ENCODE measurements at regions not wholly inside any gene's neighbourhood (a gene's known extent, or its start where the extent isn't known, plus 50 kb on each side); places are given as distances from the start of the nearest gene placed in this dataset.

GRCh38 chr3:82773207-82773606, 1011.8 kb upstream of the GBE1 start:
- no peaks in the 10 kb centered on the region for H3K36me3 ChIP-seq (ENCODE audit: control insufficient read depth in 2 of 2, insufficient read depth in 2 of 2, low read length in 1 of 2)
- no peak for DNase-seq (ENCODE audit: low read depth in 6 of 9, low spot score in 9 of 9)
- H3K27ac ChIP-seq (ENCODE audit: low read depth in 1 of 2, low read length in 1 of 2) = no peak overlapping the region
- no peaks in the 10 kb centered on the region for H3K4me1 ChIP-seq (ENCODE audit: control insufficient read depth in 2 of 2, insufficient read depth in 2 of 2, low read length in 2 of 2)
- peaks cover 0 to 5% of the 10 kb centered on the region in 2 donors for H3K9me3 ChIP-seq (ENCODE audit: control insufficient read depth in 2 of 2, insufficient read depth in 1 of 2, low read length in 1 of 2)
- H3K4me3 ChIP-seq (ENCODE audit: low read length in 2 of 2) = no peak overlapping the region
- 92% methylated on average over 4 of the region's 4 CpGs for WGBS
- H3K27me3 ChIP-seq (ENCODE audit: control insufficient read depth in 2 of 2, insufficient read depth in 1 of 2, low read length in 1 of 2) = no peaks in the 10 kb centered on the region

- Histone ChIP-seq H3K9me3 (ENCODE audit: control insufficient read depth in 2 of 2, insufficient read depth in 1 of 2, low read length in 1 of 2) (no peaks in the 10 kb centered on the region), H3K36me3 (ENCODE audit: control insufficient read depth in 2 of 2, insufficient read depth in 2 of 2, low read length in 1 of 2) (no peaks in the 10 kb centered on the region), H3K27me3 (ENCODE audit: control insufficient read depth in 2 of 2, insufficient read depth in 1 of 2, low read length in 1 of 2) (no peaks in the 10 kb centered on the region), H3K4me1 (ENCODE audit: control insufficient read depth in 2 of 2, insufficient read depth in 2 of 2, low read length in 2 of 2) (no peaks in the 10 kb centered on the region), H3K27ac (ENCODE audit: low read depth in 1 of 2, low read length in 1 of 2) (no peak overlapping the region), H3K4me3 (ENCODE audit: low read length in 2 of 2) (no peak overlapping the region)
- 96% methylated on average over 1 of the region's 1 CpG for WGBS
- no peak for DNase-seq (ENCODE audit: low read depth in 6 of 9, low spot score in 9 of 9)
Measured at GRCh38 chr3:82764521-82764920, 1003.1 kb upstream of the GBE1 start.

- no peaks in the 10 kb centered on the region for H3K4me1 ChIP-seq (ENCODE audit: control insufficient read depth in 2 of 2, insufficient read depth in 2 of 2, low read length in 2 of 2)
- H3K4me3 ChIP-seq (ENCODE audit: low read length in 2 of 2) = no peak overlapping the region
- peaks cover under 1 to 1% of the 10 kb centered on the region in 2 donors for H3K9me3 ChIP-seq (ENCODE audit: control insufficient read depth in 2 of 2, insufficient read depth in 1 of 2, low read length in 1 of 2)
- H3K27ac ChIP-seq (ENCODE audit: low read depth in 1 of 2, low read length in 1 of 2) = no peak overlapping the region
- 85% methylated on average over 1 of the region's 1 CpG for WGBS
- H3K27me3 ChIP-seq (ENCODE audit: control insufficient read depth in 2 of 2, insufficient read depth in 1 of 2, low read length in 1 of 2) = no peaks in the 10 kb centered on the region
- no peak for DNase-seq (ENCODE audit: low read depth in 6 of 9, low spot score in 9 of 9)
- H3K36me3 ChIP-seq (ENCODE audit: control insufficient read depth in 2 of 2, insufficient read depth in 2 of 2, low read length in 1 of 2) = no peaks in the 10 kb centered on the region
Measured at GRCh38 chr3:82761858-82762257, 1000.4 kb upstream of the GBE1 start.

- Histone ChIP-seq H3K27me3 (ENCODE audit: control insufficient read depth in 2 of 2, insufficient read depth in 1 of 2, low read length in 1 of 2) (no peaks in the 10 kb centered on the region), H3K4me3 (ENCODE audit: low read length in 2 of 2) (no peak overlapping the region), H3K27ac (ENCODE audit: low read depth in 1 of 2, low read length in 1 of 2) (no peak overlapping the region), H3K9me3 (ENCODE audit: control insufficient read depth in 2 of 2, insufficient read depth in 1 of 2, low read length in 1 of 2) (peaks cover 0 to 4% of the 10 kb centered on the region in 2 donors), H3K36me3 (ENCODE audit: control insufficient read depth in 2 of 2, insufficient read depth in 2 of 2, low read length in 1 of 2) (no peaks in the 10 kb centered on the region), H3K4me1 (ENCODE audit: control insufficient read depth in 2 of 2, insufficient read depth in 2 of 2, low read length in 2 of 2) (no peaks in the 10 kb centered on the region)
- WGBS = 40% methylated on average over 1 of the region's 1 CpG
- no peak for DNase-seq (ENCODE audit: low read depth in 6 of 9, low spot score in 9 of 9)
Measured at GRCh38 chr3:82745544-82745943, 984.1 kb upstream of the GBE1 start.

GRCh38 chr3:82743196-82743595, 981.8 kb upstream of the GBE1 start:
- H3K36me3 ChIP-seq (ENCODE audit: control insufficient read depth in 2 of 2, insufficient read depth in 2 of 2, low read length in 1 of 2) = no peaks in the 10 kb centered on the region
- H3K27ac ChIP-seq (ENCODE audit: low read depth in 1 of 2, low read length in 1 of 2) = no peak overlapping the region
- no peaks in the 10 kb centered on the region for H3K27me3 ChIP-seq (ENCODE audit: control insufficient read depth in 2 of 2, insufficient read depth in 1 of 2, low read length in 1 of 2)
- H3K4me1 ChIP-seq (ENCODE audit: control insufficient read depth in 2 of 2, insufficient read depth in 2 of 2, low read length in 2 of 2) = no peaks in the 10 kb centered on the region
- H3K9me3 ChIP-seq (ENCODE audit: control insufficient read depth in 2 of 2, insufficient read depth in 1 of 2, low read length in 1 of 2) = peaks cover 0 to 4% of the 10 kb centered on the region in 2 donors
- 96% methylated on average over 5 of the region's 5 CpGs for WGBS
- no peak overlapping the region for H3K4me3 ChIP-seq (ENCODE audit: low read length in 2 of 2)
- no peak for DNase-seq (ENCODE audit: low read depth in 6 of 9, low spot score in 9 of 9)

- 96% methylated on average over 2 of the region's 2 CpGs for WGBS
- no peak overlapping the region for H3K27ac ChIP-seq (ENCODE audit: low read depth in 1 of 2, low read length in 1 of 2)
- no peaks in the 10 kb centered on the region for H3K27me3 ChIP-seq (ENCODE audit: control insufficient read depth in 2 of 2, insufficient read depth in 1 of 2, low read length in 1 of 2)
- no peak overlapping the region for H3K4me3 ChIP-seq (ENCODE audit: low read length in 2 of 2)
- peaks cover 0 to 4% of the 10 kb centered on the region in 2 donors for H3K9me3 ChIP-seq (ENCODE audit: control insufficient read depth in 2 of 2, insufficient read depth in 1 of 2, low read length in 1 of 2)
- no peaks in the 10 kb centered on the region for H3K4me1 ChIP-seq (ENCODE audit: control insufficient read depth in 2 of 2, insufficient read depth in 2 of 2, low read length in 2 of 2)
- H3K36me3 ChIP-seq (ENCODE audit: control insufficient read depth in 2 of 2, insufficient read depth in 2 of 2, low read length in 1 of 2) = no peaks in the 10 kb centered on the region
- no peak for DNase-seq (ENCODE audit: low read depth in 6 of 9, low spot score in 9 of 9)
Measured at GRCh38 chr3:82741346-82741745, 979.9 kb upstream of the GBE1 start.

GRCh38 chr3:82739390-82739789, 977.9 kb upstream of the GBE1 start:
- H3K4me3 ChIP-seq (ENCODE audit: low read length in 2 of 2) = no peak overlapping the region
- H3K27me3 ChIP-seq (ENCODE audit: control insufficient read depth in 2 of 2, insufficient read depth in 1 of 2, low read length in 1 of 2) = no peaks in the 10 kb centered on the region
- no peak for DNase-seq (ENCODE audit: low read depth in 6 of 9, low spot score in 9 of 9)
- WGBS = 90% methylated on average over 1 of the region's 1 CpG
- no peaks in the 10 kb centered on the region for H3K4me1 ChIP-seq (ENCODE audit: control insufficient read depth in 2 of 2, insufficient read depth in 2 of 2, low read length in 2 of 2)
- H3K9me3 ChIP-seq (ENCODE audit: control insufficient read depth in 2 of 2, insufficient read depth in 1 of 2, low read length in 1 of 2) = peaks cover 0 to 4% of the 10 kb centered on the region in 2 donors
- H3K27ac ChIP-seq (ENCODE audit: low read depth in 1 of 2, low read length in 1 of 2) = no peak overlapping the region
- no peaks in the 10 kb centered on the region for H3K36me3 ChIP-seq (ENCODE audit: control insufficient read depth in 2 of 2, insufficient read depth in 2 of 2, low read length in 1 of 2)

GRCh38 chr3:82736696-82737277, 975.3 kb upstream of the GBE1 start:
- H3K4me1 ChIP-seq (ENCODE audit: control insufficient read depth in 2 of 2, insufficient read depth in 2 of 2, low read length in 2 of 2) = no peaks in the 10 kb centered on the region
- H3K4me3 ChIP-seq (ENCODE audit: low read length in 2 of 2) = no peak overlapping the region
- no peaks in the 10 kb centered on the region for H3K36me3 ChIP-seq (ENCODE audit: control insufficient read depth in 2 of 2, insufficient read depth in 2 of 2, low read length in 1 of 2)
- no peak overlapping the region for H3K27ac ChIP-seq (ENCODE audit: low read depth in 1 of 2, low read length in 1 of 2)
- H3K27me3 ChIP-seq (ENCODE audit: control insufficient read depth in 2 of 2, insufficient read depth in 1 of 2, low read length in 1 of 2) = no peaks in the 10 kb centered on the region
- DNase-seq (ENCODE audit: low read depth in 6 of 9, low spot score in 9 of 9) = no peak
- no peaks in the 10 kb centered on the region for H3K9me3 ChIP-seq (ENCODE audit: control insufficient read depth in 2 of 2, insufficient read depth in 1 of 2, low read length in 1 of 2)
- WGBS = 53% methylated on average over 5 of the region's 5 CpGs

GRCh38 chr3:82715091-82715856, 953.8 kb upstream of the GBE1 start:
- Histone ChIP-seq H3K9me3 (ENCODE audit: control insufficient read depth in 2 of 2, insufficient read depth in 1 of 2, low read length in 1 of 2) (peaks cover 2 to 7% of the 10 kb centered on the region in 2 donors), H3K27ac (ENCODE audit: low read depth in 1 of 2, low read length in 1 of 2) (no peak overlapping the region), H3K36me3 (ENCODE audit: control insufficient read depth in 2 of 2, insufficient read depth in 2 of 2, low read length in 1 of 2) (no peaks in the 10 kb centered on the region), H3K4me1 (ENCODE audit: control insufficient read depth in 2 of 2, insufficient read depth in 2 of 2, low read length in 2 of 2) (no peaks in the 10 kb centered on the region), H3K27me3 (ENCODE audit: control insufficient read depth in 2 of 2, insufficient read depth in 1 of 2, low read length in 1 of 2) (no peaks in the 10 kb centered on the region), H3K4me3 (ENCODE audit: low read length in 2 of 2) (no peak overlapping the region)
- 96% methylated on average over 53 of the region's 53 CpGs for WGBS
- no peak for DNase-seq (ENCODE audit: low read depth in 6 of 9, low spot score in 9 of 9)

Data from thymus (tissue), 11 donors.